Stimulated activated CD8-positive, alpha-beta memory T cell treated with anti-CD3 and anti-CD28 coated beads, Interleukin-4, amount 100 ng/mL, for 1 hour (primary cell): ENCODE measurements at regions not wholly inside any gene's neighbourhood (a gene's known extent, or its start where the extent isn't known, plus 50 kb on each side); places are given as distances from the start of the nearest gene placed in this dataset.

ENCODE experiments used
- DNase-seq, 2 donors: peaks; one replicate each; pipeline ENCODE4 v3.0.0-alpha.2; 2020; ENCODE audit warnings: low read depth in 2 of 2, low spot score in 1 of 2

DNA sequence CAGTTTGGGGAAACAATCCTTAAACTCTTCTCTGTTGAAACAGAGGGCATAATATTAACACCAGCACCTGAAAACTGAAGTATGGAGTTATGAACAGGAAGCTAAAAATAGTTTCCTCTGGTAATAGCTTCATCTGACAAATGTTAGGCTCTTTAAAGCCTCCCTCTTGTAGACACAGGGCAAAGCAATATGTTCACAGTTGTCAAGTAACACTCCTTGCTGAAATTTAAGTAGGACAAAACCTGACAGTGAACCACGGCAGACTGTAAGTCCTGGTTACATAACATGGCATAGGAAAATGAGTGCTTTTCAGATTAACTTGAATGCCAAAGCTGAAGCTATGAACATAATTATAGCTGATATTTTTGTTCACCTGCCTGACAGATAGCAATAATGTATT, 172.9 kb downstream of the CMPK2 start:
- no peak for DNase-seq

DNA sequence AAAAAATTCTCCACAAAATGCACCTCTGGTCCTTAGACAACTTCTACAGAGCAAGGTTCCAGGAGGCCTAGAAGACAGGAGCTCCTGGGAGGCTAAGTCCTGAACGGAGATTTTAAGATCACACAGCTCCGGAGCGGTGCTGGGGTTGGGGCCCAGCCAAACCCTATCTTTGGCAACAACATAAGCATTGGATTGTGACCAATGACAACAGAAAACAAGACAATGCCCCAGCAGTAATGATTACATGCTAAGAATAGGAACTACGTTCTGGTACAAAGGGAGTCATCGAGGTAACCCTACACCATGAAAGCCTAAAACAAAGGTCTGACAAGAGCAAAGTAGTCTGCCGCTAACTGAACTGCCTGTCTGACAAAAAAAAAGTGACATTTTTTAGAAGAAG, 171.2 kb downstream of the CMPK2 start:
- no peak for DNase-seq

- DNase-seq, result no peak
Measured at GRCh38 chr2:6700335-6700734, 165.4 kb downstream of the CMPK2 start.

DNA sequence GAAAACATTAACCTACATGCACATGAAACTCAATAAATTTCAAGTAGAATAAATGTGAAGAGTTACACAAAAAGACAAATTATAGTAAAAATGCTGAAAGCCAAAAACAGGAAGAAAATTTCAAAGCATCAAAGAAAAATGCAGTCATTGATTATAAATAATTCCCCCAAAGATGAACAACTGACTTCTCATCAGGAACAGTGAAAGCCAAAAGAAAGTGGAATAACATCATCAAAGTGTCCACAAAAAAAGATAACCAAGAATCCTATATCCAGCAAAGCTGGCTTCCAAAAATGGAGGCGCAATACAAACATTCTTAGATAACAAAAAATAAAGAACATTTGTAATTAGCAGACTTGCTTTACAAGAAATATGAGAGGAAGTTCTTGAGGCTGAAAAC, 161.6 kb downstream of the CMPK2 start:
- no peak for DNase-seq

GRCh38 chr2:6721395-6721794, 144.3 kb downstream of the CMPK2 start:
- no peak for DNase-seq

GRCh38 chr2:6722574-6722973, 143.1 kb downstream of the CMPK2 start:
- no peak for DNase-seq

GRCh38 chr2:6723865-6724604, 141.7 kb downstream of the CMPK2 start:
- DNase-seq, result no peak

DNA sequence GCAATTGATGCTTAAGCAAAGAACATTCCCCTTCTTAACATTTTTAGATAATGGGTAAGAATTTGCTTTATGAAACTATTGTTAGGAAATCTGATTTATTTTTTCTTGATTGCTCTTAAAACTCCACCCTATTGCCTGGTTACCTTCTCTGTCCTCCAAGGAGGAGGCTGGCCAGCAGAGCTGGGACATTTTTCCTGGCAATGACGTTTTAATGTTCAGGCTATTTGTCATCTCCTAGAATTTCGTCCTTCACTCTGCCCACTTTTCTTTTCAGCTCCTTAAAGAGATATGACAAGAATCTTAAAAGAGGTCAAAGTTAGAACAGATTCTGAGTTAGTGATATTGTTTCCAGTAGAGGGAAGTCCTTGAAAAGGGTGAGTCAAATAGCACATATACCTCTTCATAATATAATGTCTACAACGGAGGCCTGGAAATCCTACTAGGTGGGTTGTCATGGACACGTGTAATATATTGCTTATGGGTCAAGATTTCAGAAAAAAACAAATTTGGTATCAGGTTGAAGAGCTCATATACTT, 141.0 kb downstream of the CMPK2 start:
- DNase-seq, result no peak

GRCh38 chr2:6728156-6728555, 137.6 kb downstream of the CMPK2 start:
- no peak for DNase-seq

GRCh38 chr2:6730003-6730402, 135.7 kb downstream of the CMPK2 start:
- DNase-seq, result no peak

- no peak for DNase-seq
Measured at GRCh38 chr2:6730649-6731532, 134.8 kb downstream of the CMPK2 start.

DNA sequence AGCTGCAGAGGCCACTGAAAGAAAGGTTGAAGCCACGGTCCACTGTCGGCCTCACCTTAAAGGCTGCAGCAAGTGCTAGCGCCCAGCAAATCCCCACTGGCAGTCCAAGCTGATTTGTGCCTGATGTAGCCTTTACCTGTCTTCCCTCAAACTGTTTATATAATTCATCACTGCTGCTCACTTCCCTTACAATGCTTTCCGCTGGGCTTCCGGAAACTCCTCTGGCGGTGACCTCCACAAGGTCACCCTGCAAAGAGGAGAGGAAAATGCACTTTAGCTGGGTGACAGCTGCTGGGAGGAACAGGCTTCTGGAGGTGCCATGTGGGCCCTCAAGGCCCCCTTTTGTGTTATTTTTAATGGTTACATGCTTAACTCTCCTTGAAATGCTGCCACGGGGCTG, 126.2 kb downstream of the CMPK2 start:
- DNase-seq, result no peak

GRCh38 chr2:6741229-6741628, 124.5 kb downstream of the CMPK2 start:
- DNase-seq, result no peak

- no peak for DNase-seq
Measured at GRCh38 chr2:6744038-6744437, 121.7 kb downstream of the CMPK2 start.

DNA sequence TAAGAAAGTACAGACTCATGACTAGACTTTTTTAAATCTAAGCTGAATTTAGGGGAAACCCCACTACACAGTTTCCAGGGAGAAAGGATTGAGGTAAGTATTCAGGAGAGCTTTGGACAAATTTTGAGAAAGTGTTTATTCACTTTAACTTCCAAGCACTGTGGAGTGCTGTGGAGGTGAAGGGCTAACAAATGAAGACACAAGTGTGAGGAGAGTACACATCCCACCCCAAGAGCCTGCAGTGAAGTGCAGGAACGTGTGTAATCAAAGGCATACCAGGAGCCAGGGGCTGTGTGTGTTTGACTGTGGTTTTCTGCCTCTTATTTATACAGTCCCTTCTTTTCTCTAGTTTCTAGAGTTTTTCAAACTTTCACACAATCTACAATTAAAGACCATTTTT, 118.3 kb downstream of the CMPK2 start:
- no peak for DNase-seq

- no peak for DNase-seq
Measured at GRCh38 chr2:6748406-6749067, 117.2 kb downstream of the CMPK2 start.

DNA sequence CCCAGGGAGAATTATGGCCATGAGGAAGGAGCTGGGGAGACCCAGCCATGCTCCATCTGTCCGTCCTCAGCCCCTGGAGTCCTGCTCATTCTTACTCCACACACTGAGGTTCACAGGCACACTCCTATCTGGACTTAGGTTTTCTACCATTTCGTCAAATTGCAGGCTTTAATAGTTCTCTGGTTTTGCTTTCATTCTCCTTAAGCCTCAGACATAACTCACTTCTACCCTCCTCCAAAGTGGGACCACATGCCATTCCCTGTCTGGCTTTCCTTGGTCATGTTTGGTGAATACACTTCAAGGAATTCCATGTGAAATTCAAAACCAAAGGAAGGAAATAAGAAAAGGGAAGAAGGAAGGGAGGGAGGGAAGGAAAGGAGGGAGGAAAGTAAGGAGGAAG, 115.7 kb downstream of the CMPK2 start:
- no peak for DNase-seq

GRCh38 chr2:6750411-6751158, 115.1 kb downstream of the CMPK2 start:
- DNase-seq, result no peak

GRCh38 chr2:6754419-6754818, 111.3 kb downstream of the CMPK2 start:
- no peak for DNase-seq

GRCh38 chr2:6755456-6755855, 110.3 kb downstream of the CMPK2 start:
- no peak for DNase-seq

- DNase-seq, result no peak
Measured at GRCh38 chr2:6757215-6757614, 108.5 kb downstream of the CMPK2 start.
